A673 (cell line): ENCODE measurements at regions not wholly inside any gene's neighbourhood (a gene's known extent, or its start where the extent isn't known, plus 50 kb on each side); places are given as distances from the start of the nearest gene placed in this dataset.

Experiments used
- EZH2 ChIP-seq: fragments of 200-600 bp; sonication (generic); IDR thresholded peaks from 2 replicates; pipeline ENCODE4 v1.6.1; 2017; ENCODE audit warnings: borderline replicate concordance, low read depth, mild to moderate bottlenecking, mixed read lengths, antibody characterized with exemption, low read length; ENCODE audit not compliant: poor library complexity, severe bottlenecking
- TF ChIP-seq, protein P1 (sequence below): fragments of 300-800, 200-600 bp; sonication (generic); conservative IDR thresholded peaks from 2 replicates; pipeline ENCODE4 v1.5.1; 2017; ENCODE audit warnings: low read depth, mild to moderate bottlenecking, antibody characterized with exemption, low read length, moderate library complexity, mixed read lengths

- TF ChIP-seq, protein P1, sequence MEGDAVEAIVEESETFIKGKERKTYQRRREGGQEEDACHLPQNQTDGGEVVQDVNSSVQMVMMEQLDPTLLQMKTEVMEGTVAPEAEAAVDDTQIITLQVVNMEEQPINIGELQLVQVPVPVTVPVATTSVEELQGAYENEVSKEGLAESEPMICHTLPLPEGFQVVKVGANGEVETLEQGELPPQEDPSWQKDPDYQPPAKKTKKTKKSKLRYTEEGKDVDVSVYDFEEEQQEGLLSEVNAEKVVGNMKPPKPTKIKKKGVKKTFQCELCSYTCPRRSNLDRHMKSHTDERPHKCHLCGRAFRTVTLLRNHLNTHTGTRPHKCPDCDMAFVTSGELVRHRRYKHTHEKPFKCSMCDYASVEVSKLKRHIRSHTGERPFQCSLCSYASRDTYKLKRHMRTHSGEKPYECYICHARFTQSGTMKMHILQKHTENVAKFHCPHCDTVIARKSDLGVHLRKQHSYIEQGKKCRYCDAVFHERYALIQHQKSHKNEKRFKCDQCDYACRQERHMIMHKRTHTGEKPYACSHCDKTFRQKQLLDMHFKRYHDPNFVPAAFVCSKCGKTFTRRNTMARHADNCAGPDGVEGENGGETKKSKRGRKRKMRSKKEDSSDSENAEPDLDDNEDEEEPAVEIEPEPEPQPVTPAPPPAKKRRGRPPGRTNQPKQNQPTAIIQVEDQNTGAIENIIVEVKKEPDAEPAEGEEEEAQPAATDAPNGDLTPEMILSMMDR = no peak
- TF ChIP-seq EZH2 = no peak
These were observed 494.1 kb upstream of the DPH6 start for GRCh38 chr15:36039996-36040572.
